IPS DF 4.7 (cell line): ENCODE measurements at regions not wholly inside any gene's neighbourhood (a gene's known extent, or its start where the extent isn't known, plus 50 kb on each side); places are given as distances from the start of the nearest gene placed in this dataset.
"Not testable (repeated sequence)": the region's sequence is repeated elsewhere in the genome, so short reads cannot be mapped to it uniquely, and the experiment has no call there.

ENCODE experiments used
- DNase-seq: peaks from one replicate; pipeline ENCODE4 v3.0.0-alpha.2; 2013; ENCODE audit warnings: low spot score; ENCODE audit errors: extremely low read depth

GRCh38 chr9:75754080-75754479 is 136.4 kb upstream of the PCSK5 start:
- DNase-seq: no peak

DNA sequence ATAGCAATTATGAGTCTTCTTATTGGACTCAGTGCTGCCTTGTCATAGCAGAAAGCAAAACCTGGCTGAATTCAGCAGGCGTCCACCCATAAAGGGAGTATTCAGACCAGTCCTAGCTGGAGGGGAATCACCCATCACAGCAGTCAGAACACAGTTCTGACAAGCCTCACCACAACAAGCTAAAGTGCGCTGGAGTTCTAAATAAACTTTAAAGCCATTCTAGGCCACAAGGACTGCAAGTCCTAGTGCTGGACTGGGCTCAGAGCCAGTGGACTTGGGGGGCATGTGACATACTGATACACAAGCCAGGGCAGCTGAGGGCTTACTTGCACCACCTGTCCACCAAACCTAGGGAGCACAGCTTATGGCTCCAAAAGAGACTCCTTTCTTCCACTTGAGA is 115.3 kb upstream of the PCSK5 start:
- DNase-seq: no peak

DNA sequence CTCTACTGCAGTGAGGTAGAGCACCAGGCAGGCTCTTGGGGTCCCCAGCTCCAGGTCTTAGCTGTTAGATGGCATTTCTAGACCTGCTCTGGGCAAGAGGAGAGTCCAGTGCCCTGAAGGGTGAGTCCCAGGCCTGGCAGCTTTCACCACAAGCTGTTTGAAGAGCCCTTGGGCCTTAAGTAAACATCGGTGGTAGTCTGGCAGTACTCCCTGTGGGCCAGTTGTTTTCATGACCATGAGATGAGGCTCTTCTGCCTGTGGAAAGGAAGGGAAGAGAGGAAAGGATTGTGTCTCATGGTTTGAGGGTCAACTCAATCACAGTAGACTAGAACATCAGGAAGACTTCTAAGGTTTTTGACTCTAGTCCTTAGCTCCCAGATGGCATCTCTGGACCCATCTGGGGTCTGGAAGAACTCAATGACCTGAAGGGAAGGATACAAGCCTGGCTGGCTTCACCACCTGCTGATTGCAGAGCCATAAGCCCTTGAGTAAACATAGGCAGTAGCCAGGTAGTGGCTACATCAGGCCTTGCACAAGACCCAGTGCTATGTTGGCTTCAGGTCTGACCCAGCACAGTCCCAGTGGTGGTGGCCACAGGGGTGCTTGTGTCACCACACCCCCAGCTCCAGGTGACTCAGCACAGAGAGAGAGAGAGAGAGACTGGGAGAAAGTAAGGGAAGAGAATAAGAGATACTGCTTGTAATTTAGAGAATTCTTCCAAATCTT is 114.3 kb upstream of the PCSK5 start:
- no peak for DNase-seq

GRCh38 chr9:75780185-75780584 is 110.3 kb upstream of the PCSK5 start:
- DNase-seq: no peak

DNA sequence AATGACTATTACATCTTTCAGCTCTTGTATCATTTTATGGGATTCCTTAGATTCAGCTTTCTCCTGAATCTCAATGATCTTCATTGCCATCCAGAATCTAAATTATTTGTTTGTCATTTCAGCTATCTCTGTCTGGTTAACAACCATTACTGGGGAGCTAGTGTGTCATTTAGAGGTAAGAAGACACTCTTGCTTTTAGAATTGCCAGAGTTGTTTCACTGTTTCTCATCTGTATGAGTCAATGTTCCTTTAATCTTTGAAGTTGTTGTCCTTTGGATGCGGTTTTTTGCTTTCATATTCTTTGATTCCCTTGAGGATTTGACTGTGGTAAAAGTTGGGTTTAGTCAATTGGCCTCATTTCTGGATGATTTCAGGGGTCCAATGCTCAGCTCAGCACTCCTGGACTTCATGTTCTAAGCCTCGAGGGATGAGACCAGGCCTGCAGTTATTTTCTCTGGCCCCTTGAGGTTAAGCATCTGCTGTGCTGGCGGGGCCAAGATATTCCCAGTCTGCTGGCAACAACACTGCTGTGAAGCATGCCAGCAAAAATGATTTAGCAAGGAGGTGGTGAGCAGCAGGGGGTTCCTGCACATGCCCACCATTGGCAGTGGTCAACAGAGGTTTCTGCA is 102.4 kb upstream of the PCSK5 start:
- no peak for DNase-seq

DNA sequence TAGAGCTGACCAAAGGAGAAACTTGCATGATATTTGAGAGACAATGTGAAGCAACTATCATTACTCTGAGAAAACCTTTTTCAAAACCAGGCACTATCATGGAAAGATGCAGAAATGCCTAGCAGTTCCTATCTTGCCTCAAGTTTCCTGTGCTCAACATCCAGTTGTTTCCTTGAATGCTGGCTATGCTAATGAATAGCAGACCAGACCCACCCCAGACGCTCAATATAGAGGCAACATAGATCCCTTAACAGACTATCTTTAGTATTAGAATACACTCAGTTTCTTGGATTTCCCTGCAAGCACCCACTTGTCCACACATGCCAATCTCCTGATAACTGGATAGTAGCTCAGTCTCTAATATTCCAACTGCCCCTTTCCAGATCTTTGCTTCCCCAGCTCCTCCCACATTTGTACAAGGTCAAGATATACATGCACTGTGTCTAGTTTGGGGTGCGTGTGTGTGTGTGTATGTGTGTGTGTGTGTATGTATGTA is 93.3 kb upstream of the PCSK5 start:
- no peak for DNase-seq

- no peak for DNase-seq
Observed at GRCh38 chr9:75798505-75798904, 92.0 kb upstream of the PCSK5 start.

DNA sequence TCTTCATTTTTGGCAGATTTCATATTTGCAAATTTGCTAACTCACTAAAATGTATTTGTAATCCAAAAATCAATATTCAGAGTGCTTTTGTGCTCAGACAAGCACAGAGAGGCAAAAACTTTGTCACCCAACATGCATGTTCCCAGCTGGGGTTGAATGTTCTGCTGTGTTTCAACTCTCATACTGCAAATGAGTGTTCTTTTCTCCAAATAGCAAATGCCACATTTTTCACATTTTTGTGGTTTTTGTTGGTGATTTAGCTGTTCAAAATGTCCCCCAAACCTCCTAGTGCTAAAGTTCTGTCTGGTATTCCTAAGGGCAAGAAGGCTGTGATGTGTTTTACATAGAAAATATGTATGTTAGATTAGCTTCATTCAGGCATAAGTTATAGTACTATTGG is 87.3 kb upstream of the PCSK5 start:
- no peak for DNase-seq

DNA sequence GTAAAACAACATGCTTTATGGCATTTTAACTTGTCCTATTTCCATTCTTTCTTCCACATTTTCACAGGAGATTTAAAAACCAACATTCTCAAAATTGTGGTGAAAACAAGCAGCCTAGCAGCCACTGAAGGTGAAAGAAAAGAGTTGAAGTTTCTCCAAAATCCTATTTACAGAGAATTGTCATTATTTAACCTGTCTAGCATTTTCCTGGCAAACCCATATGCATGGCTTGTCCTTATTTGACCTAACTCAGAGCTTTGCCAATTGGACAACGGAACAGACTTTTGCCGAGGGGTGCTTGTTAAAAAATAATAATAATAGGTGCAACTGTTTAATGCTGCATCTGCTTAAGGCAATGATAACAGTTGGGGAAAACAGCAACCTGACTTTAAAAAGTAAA is 80.4 kb upstream of the PCSK5 start:
- no peak for DNase-seq

GRCh38 chr9:75811692-75812091 is 78.8 kb upstream of the PCSK5 start:
- DNase-seq: no peak

DNA sequence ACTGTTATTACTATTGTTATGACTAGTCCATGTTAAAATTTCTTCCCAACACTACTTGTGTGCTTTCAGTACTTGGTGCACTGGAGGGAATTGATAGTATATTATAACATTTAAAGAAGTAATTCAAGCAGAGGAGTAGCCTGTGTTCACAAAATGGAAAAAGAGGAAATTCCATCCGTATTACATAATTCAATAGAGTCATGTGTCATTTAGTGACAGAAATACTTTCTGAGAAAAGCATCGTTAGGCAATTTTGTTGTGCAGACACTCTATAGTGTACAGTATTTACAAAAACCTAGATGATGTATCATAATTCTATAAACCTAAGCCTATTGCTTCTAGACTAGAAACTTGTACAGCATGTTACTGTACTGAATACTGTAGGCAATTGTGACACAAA is 78.3 kb upstream of the PCSK5 start:
- DNase-seq: no peak

DNA sequence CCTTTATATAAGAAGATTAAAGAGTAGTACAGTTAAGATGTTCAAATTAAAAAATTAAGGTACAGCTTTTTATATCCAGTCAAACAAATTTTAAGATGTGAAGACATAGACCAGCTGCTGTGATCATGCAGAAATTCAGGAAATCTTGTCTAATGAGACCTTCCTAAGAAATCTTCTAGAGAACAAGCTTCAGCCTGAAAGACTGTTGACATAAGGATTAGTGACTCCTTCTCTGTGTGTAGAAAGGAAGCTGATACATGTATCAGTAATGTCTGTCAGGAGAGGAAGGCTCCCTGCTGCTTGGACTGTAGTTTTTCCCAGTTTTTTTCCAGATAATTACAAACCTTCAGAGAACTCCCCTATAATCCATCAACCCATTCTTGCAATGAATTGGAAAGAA is 75.8 kb upstream of the PCSK5 start:
- DNase-seq: no peak

GRCh38 chr9:75820471-75821115 is 69.9 kb upstream of the PCSK5 start:
- DNase-seq: not testable (repeated sequence)

- DNase-seq: no peak
Observed at GRCh38 chr9:75823151-75823550, 67.3 kb upstream of the PCSK5 start.

- DNase-seq: no peak
Observed at GRCh38 chr9:75824816-75825568, 65.5 kb upstream of the PCSK5 start.

GRCh38 chr9:75826314-75826713 is 64.2 kb upstream of the PCSK5 start:
- no peak for DNase-seq

DNA sequence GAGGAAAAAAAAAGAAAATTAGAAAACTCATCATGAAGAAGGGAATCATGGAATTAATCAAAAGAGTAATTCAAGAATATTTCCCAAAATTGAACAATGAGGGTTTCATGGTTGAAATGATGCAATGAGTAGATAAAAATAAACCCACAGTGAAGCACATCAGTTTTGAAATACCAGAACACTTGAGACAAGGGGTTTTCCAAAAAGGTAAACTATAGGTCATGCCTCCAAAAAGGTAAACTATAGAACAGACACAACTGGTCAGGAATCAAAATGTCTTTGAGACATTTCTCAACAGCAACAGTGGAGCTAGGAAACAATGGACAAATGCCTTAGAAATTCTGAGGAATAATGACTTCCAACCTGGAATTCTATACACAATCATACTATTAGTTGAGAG is 60.2 kb upstream of the PCSK5 start:
- DNase-seq: no peak

DNA sequence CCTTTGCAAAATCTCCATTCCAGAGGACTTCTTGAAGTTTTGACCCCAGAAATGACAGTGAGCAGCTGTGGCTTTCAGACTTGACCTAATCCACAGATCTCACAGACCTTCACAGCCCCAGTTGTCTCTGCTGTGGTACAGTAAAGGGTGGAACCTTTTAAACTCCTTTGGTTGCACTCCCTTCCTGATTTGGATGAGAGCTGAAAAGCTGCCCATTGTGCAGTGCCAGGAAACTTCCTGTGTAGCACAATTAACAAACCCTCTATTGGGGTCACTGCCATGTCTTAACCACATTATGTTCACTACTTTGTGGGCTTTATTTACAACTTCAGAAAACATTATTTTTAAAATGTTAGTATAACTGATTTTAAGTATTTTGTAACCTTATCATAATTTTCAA is 56.7 kb upstream of the PCSK5 start:
- DNase-seq: no peak

DNA sequence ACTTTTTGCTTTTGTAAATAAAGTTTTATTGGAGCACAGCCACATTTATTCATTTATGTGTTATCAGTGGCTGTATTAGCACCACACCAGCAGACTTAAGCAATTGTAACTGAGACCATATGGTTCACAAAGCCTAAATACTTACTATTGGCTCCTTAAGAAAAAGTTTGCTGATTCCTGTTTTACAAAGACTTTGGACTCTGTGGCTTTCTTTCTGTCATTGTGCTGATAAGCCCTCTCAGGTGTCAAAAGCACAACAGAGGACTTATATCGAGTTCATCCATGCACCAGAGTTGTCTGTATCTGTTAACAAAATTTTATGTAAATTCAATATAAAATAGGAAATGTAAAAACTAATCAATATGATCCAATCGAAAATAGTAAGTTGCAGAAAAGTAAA is 55.6 kb upstream of the PCSK5 start:
- DNase-seq: no peak
